ENCODE measurements at regions not wholly inside any gene's neighbourhood (a gene's known extent, or its start where the extent isn't known, plus 50 kb on each side); places are given as distances from the start of the nearest gene placed in this dataset.

GRCh38 chr16:73711406-73712080 is 585.1 kb upstream of the PSMD7 start:
- DNase-seq (ENCODE audit: low read depth): no peak
- TF ChIP-seq CTCF (IDR thresholded peaks at IDR 0.05; ENCODE audit: low read depth, low read length, missing control alignments): no peak
- no peak overlapping the region for H3K4me3 ChIP-seq (ENCODE audit: low read depth, low read length)
- in situ Hi-C loops (cut with HindIII; ENCODE audit: low sequenced_read_pairs): no loop called here

- in situ Hi-C loops (cut with HindIII; ENCODE audit: low sequenced_read_pairs): no loop called here
- no peak for DNase-seq (ENCODE audit: low read depth)
- no peak overlapping the region for H3K4me3 ChIP-seq (ENCODE audit: low read depth, low read length)
- no peak for TF ChIP-seq CTCF (IDR thresholded peaks at IDR 0.05; ENCODE audit: low read depth, low read length, missing control alignments)
Measured at GRCh38 chr16:73710526-73710925, 586.1 kb upstream of the PSMD7 start.

GRCh38 chr16:73707863-73708262 is 588.8 kb upstream of the PSMD7 start:
- in situ Hi-C loops (cut with HindIII; ENCODE audit: low sequenced_read_pairs): no loop called here
- DNase-seq (ENCODE audit: low read depth): no peak
- no peak overlapping the region for H3K4me3 ChIP-seq (ENCODE audit: low read depth, low read length)
- no peak for TF ChIP-seq CTCF (IDR thresholded peaks at IDR 0.05; ENCODE audit: low read depth, low read length, missing control alignments)

- in situ Hi-C loops (cut with HindIII; ENCODE audit: low sequenced_read_pairs): no loop called here
- no peak for DNase-seq (ENCODE audit: low read depth)
- TF ChIP-seq CTCF (IDR thresholded peaks at IDR 0.05; ENCODE audit: low read depth, low read length, missing control alignments): no peak
- H3K4me3 ChIP-seq (ENCODE audit: low read depth, low read length): no peak overlapping the region
Measured at GRCh38 chr16:73703891-73704290, 592.7 kb upstream of the PSMD7 start.

GRCh38 chr16:73697336-73697735 is 599.3 kb upstream of the PSMD7 start:
- TF ChIP-seq CTCF (IDR thresholded peaks at IDR 0.05; ENCODE audit: low read depth, low read length, missing control alignments): no peak
- H3K4me3 ChIP-seq (ENCODE audit: low read depth, low read length): no peak overlapping the region
- in situ Hi-C loops (cut with HindIII; ENCODE audit: low sequenced_read_pairs): loop anchor here (5.0 kb wide), 1 partner anchor 45 kb away; no protein-coding TSS in a partner anchor
- DNase-seq (ENCODE audit: low read depth): no peak

GRCh38 chr16:73692861-73693260 is 603.8 kb upstream of the PSMD7 start:
- TF ChIP-seq CTCF (IDR thresholded peaks at IDR 0.05; ENCODE audit: low read depth, low read length, missing control alignments): no peak
- H3K4me3 ChIP-seq (ENCODE audit: low read depth, low read length): no peak overlapping the region
- DNase-seq (ENCODE audit: low read depth): no peak
- in situ Hi-C loops (cut with HindIII; ENCODE audit: low sequenced_read_pairs): no loop called here

Measured in astrocyte of the cerebellum (primary cell).